HL-60 (cell line): ENCODE measurements at regions not wholly inside any gene's neighbourhood (a gene's known extent, or its start where the extent isn't known, plus 50 kb on each side); places are given as distances from the start of the nearest gene placed in this dataset.
"Not testable (repeated sequence)": the region's sequence is repeated elsewhere in the genome, so short reads cannot be mapped to it uniquely, and the experiment has no call there.

Source experiments
- DNase-seq, 2 experiments: peaks; one replicate each; pipeline ENCODE4 v3.0.0-alpha.2; 2010 to 2020; ENCODE audit warnings: low read depth in 1 of 2, low spot score in 1 of 2
- H3K27ac ChIP-seq: fragments of 250-450 bp; sonication (Bioruptor Pico); replicated peaks from 2 replicates; pipeline ENCODE4 v1.5.1; 2020; ENCODE audit warnings: mild to moderate bottlenecking, moderate library complexity
- H3K27me3 ChIP-seq: fragments of 250-450 bp; sonication (Bioruptor Pico); 2 replicates; pipeline ENCODE4 v1.5.1; 2021; ENCODE audit warnings: mild to moderate bottlenecking, moderate library complexity; ENCODE audit not compliant: insufficient read depth, poor library complexity, severe bottlenecking
- H3K4me3 ChIP-seq: replicated peaks from 2 replicates; pipeline ENCODE4 v1.5.1; 2011; ENCODE audit warnings: mild to moderate bottlenecking, control low read depth, low read length; ENCODE audit not compliant: insufficient read depth
- CTCF ChIP-seq: IDR thresholded peaks from one replicate; pipeline ENCODE4 v1.5.1; 2011; ENCODE audit warnings: low read length, control low read depth, inconsistent platforms; ENCODE audit not compliant: insufficient read depth
- GABPA ChIP-seq: IDR thresholded peaks from 2 replicates; pipeline ENCODE4 v1.6.1; 2012; ENCODE audit warnings: low read depth
- POLR2AphosphoS5 ChIP-seq: IDR thresholded peaks from 2 replicates; pipeline ENCODE4 v1.6.1; 2012; ENCODE audit warnings: low read depth
- REST ChIP-seq: IDR thresholded peaks from 2 replicates; pipeline ENCODE4 v1.6.1; 2012; ENCODE audit warnings: low read depth; ENCODE audit not compliant: insufficient replicate concordance
- SPI1 ChIP-seq: IDR thresholded peaks from 2 replicates; pipeline ENCODE4 v1.6.1; 2012; ENCODE audit warnings: low read depth, mild to moderate bottlenecking, borderline replicate concordance

GRCh38 chr7:84911077-84911476 is 275.8 kb downstream of the SEMA3D start:
- TF ChIP-seq POLR2AphosphoS5: no peak
- TF ChIP-seq GABPA: no peak
- no peak for TF ChIP-seq REST
- no peak for TF ChIP-seq SPI1
- no peak for TF ChIP-seq CTCF
- Histone ChIP-seq H3K27ac (no peak overlapping the region), H3K27me3 (no peaks in the 10 kb centered on the region), H3K4me3 (no peak overlapping the region)
- DNase-seq: no peak

- DNase-seq, H3K4me3 ChIP-seq, H3K27me3 ChIP-seq, H3K27ac ChIP-seq: not testable (repeated sequence)
These were observed 276.5 kb downstream of the SEMA3D start for GRCh38 chr7:84910322-84910721.

GRCh38 chr7:84908196-84908793 is 278.6 kb downstream of the SEMA3D start:
- H3K27ac ChIP-seq: no peak overlapping the region
- TF ChIP-seq GABPA (no peak), POLR2AphosphoS5 (no peak), REST (no peak), CTCF (no peak), SPI1 (no peak)
- no peaks in the 10 kb centered on the region for H3K27me3 ChIP-seq
- no peak for DNase-seq
- H3K4me3 ChIP-seq: no peak overlapping the region

- no peak overlapping the region for H3K4me3 ChIP-seq
- H3K27ac ChIP-seq: no peak overlapping the region
- H3K27me3 ChIP-seq: no peaks in the 10 kb centered on the region
- no peak for DNase-seq
- TF ChIP-seq SPI1 (no peak), CTCF (no peak), POLR2AphosphoS5 (no peak), REST (no peak), GABPA (no peak)
These were observed 280.0 kb downstream of the SEMA3D start for GRCh38 chr7:84906889-84907288.
